ENCODE measurements at regions not wholly inside any gene's neighbourhood (a gene's known extent, or its start where the extent isn't known, plus 50 kb on each side); places are given as distances from the start of the nearest gene placed in this dataset.

DNA sequence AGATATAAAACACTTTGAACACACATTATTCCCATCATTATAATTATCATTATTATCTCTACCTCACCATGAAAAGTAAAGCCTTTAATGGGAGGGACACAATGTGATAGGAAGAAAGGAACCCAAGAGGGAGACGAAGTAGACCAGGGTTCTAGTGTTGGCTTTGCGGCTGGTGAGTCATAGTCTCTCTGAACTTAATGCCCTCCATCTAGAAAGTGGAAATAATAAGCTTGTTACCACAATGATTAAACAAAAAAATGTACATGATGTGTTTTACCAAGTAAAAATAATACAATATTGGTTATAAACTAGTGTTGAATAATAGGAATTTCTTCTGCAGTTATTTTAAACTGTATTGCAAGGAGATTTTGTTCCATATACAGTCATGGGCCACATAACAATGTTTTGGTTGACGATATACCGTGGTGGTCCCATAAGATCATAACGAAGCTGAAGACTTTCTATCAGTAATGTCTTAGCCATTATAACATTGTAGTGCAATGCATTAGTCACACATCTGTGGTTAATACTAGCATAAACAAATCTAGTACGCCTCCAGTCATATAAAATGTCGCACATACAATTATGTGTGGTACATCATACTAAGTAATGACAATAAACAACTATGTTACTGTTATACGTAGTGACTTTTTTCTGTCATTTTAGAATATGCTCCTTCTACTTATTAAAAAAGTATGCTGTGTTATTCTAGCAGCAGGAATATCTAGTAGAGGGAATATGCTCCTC lies 450.6 kb upstream of the SORCS1 start:
- DNase-seq (ENCODE audit: low spot score) = no peak

GRCh38 chr10:107611115-107611514 lies 446.6 kb upstream of the SORCS1 start:
- no peak for DNase-seq (ENCODE audit: low spot score)

GRCh38 chr10:107589081-107589480 lies 424.6 kb upstream of the SORCS1 start:
- no peak for DNase-seq (ENCODE audit: low spot score)

DNA sequence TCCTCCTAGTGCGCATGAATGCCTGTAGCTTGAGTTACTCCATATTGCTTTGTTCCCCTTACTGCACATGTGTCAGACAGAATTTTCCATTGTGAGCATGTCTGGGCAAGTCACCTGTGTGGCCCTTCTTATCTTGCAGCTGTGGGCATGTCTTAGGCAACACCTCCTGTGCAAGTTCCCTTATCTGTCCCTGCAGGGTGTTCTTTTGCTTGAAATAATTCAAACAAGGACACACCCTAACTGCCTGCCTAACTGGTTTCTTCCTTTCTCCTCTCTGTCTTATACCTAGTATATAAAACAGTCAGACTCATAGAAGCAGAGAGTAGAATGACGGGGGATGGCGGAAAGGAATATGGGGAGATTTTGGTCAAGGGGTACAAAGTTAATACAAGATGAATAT lies 421.1 kb upstream of the SORCS1 start:
- DNase-seq (ENCODE audit: low spot score) = no peak

- DNase-seq (ENCODE audit: low spot score) = no peak
These were observed 419.5 kb upstream of the SORCS1 start for GRCh38 chr10:107583974-107584373.

- no peak for DNase-seq (ENCODE audit: low spot score)
These were observed 415.5 kb upstream of the SORCS1 start for GRCh38 chr10:107579970-107580369.

DNA sequence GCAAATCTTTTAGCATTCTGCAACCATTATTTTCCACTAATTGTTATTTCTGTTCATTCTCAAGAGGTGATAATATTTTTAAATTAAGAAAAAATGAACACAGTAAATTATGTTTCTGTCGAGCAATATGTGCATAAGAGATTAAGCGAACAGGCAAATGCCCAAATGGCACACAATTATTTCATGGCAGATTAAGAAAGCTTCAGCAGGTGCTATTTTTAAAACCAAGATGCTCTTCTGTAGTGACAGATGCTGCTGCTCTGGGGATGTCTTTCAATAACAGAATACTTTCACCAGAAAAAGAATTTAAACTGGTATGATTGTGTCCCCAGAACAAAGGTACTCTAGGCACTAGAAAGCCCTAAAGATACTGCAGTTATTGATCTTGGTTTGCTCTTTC lies 412.7 kb upstream of the SORCS1 start:
- DNase-seq (ENCODE audit: low spot score) = no peak

DNA sequence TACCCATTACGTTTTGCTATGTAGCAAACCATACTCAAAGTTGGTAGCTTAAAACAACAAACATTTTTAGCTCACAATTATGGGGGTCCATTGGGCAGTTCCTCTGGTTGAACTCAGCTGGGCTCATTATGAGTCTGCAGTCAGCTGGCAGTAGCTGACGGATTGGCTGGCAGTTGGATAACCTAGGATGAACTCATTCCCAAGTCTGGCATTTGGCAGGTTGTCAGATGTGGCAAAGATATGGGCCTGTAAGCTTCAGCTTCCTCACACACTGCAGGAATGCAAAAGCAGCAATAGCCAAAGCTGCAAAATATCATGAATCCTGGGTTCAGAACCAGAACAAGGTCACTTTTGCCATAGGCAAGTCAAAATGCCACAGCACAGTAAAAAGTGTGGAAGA lies 412.2 kb upstream of the SORCS1 start:
- peak; percentile 45 for DNase-seq (ENCODE audit: low spot score)

- DNase-seq (ENCODE audit: low spot score) = no peak
These were observed 400.5 kb upstream of the SORCS1 start for GRCh38 chr10:107565014-107565413.

DNA sequence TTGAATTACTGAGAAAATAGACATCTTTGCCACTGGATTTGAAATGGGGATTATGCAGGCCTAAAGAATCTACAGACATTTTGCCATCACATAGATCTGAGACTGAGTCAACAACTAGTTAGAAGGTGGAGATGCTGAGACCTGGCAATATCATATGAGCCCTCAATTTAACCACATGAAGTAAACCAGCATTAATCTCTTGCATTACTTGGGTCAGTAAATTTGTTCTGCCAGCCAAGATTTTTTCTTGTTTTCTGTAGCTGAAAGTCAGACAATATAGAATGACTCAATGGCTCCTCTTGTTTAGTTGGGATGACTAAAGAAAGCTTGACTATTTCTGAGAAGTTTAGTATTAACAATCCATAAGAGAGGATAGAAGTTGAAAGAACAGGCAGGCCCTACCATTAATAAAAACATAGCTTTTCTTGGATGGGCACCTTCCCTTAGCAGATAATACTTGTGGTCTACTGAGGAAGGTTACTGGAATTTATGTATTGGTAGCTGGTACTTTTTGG lies 396.7 kb upstream of the SORCS1 start:
- peak; percentile 69 for DNase-seq (ENCODE audit: low spot score)

DNA sequence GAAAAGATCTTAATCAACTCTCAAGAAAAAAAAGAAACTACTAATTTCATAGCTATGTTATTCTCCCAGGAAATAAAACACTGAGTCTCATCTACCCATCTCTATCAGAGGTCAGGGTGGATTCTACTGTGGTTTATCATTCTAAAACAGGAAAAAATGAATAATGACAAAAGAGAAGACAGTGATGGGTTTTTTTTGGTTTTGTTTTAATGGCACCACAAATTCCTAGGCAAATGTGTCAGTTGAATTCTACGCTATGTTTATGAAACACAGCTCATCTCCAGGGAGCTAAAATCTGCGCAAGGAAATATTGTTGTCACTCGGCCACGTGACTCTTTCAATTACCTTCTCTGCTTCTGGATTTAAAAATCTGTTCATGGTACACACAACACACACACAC lies 393.4 kb upstream of the SORCS1 start:
- DNase-seq (ENCODE audit: low spot score) = no peak

GRCh38 chr10:107554333-107554732 lies 389.8 kb upstream of the SORCS1 start:
- DNase-seq (ENCODE audit: low spot score) = no peak

- peak; percentile 73 for DNase-seq (ENCODE audit: low spot score)
These were observed 389.0 kb upstream of the SORCS1 start for GRCh38 chr10:107553470-107553869.

DNA sequence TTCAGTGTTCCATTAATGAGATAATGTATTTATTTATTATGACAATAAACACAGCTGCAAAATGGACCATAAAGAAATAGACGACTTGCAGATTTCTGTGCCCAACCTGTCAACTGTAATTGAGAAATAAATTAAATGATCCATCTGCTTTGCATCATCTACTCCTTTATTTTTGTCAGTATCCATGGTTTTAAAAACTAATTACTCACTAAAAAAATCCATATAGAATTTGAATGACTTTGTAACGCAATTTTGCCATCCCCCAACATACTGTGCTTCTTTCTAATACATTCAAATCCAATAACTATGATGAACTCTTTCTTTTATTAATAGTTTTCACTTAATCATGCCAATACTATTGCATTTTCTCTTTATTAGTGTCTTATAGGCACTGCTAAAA lies 388.5 kb upstream of the SORCS1 start:
- no peak for DNase-seq (ENCODE audit: low spot score)

GRCh38 chr10:107548301-107548700 lies 383.8 kb upstream of the SORCS1 start:
- no peak for DNase-seq (ENCODE audit: low spot score)

DNA sequence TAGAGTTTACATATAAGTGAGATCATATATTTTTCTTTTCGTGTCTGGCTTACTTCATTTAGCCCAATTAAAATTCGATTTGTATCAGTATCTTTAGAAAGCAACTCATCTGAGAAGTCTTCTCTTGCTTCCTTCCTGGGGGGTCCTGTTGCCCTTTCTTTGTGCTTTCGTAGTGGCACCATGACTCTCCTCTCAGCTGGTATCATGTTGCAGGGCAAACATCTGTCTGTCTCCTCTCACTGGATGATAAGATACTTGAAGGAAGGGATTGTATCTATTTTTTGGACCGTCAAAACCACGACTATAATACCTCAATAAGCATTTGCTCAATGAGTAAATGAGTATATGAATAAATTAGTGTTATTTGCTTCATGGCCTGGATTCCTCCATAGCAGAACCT lies 382.5 kb upstream of the SORCS1 start:
- DNase-seq (ENCODE audit: low spot score) = no peak

DNA sequence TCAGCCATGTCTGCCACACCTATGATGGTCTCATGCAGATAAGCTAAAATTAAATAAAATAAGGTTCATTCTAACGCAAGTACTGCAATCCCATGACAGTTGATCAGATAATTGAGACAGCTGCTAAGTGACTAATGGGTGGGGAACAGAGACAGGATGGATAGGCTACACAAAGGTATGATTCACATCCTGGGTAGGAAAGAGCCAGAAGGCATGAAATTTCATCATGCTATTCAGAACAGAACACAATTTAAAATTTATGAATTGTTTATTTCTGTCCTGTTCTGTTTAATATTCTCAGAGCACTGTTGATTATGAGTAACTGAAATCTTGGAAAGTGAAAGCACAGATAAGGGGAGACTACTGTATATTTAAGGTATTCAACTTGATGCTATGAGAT lies 381.8 kb upstream of the SORCS1 start:
- peak; percentile 78 for DNase-seq (ENCODE audit: low spot score)

DNA sequence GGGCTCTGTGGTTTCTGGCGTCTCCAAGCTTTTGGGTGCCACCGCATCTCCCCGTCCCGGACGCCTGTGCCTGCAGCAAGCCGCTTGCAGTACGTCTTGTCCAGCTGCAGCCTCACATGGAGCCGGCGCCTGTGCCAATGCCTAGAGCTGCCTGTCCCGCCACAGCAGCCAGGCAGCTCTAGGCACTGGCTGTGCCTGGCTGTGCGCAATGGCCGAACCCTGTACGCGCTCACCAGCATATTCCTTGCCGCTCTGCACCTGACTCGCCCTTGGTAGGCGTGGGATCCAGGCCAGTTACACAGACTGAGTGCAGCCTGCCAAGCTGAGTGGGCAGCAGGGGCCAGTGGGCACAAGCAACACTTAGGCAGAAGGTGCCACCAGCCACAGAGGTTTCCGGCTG lies 381.2 kb upstream of the SORCS1 start:
- no peak for DNase-seq (ENCODE audit: low spot score)

GRCh38 chr10:107544706-107545520 lies 380.4 kb upstream of the SORCS1 start:
- no peak for DNase-seq (ENCODE audit: low spot score)

- no peak for DNase-seq (ENCODE audit: low spot score)
These were observed 378.1 kb upstream of the SORCS1 start for GRCh38 chr10:107542607-107543006.

DNA sequence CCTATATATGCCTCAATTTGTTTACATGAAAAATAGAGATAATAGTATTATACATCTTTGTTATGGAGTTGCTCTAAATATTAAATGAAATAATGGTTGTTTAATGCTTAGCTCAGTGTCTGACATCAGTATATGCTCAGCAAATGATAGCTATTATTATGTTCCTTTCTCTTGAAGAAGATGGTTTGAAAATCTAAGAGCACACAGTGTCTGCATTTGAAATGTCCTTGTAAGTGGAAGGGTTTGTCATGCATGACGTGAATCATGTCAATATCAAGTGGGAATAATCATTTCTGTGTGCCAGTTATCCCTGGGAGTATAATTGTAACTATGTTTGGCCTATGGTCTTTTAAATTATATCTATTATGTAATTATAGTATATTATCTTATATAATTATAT lies 377.5 kb upstream of the SORCS1 start:
- no peak for DNase-seq (ENCODE audit: low spot score)

- DNase-seq (ENCODE audit: low spot score) = no peak
These were observed 376.5 kb upstream of the SORCS1 start for GRCh38 chr10:107540981-107541380.

DNA sequence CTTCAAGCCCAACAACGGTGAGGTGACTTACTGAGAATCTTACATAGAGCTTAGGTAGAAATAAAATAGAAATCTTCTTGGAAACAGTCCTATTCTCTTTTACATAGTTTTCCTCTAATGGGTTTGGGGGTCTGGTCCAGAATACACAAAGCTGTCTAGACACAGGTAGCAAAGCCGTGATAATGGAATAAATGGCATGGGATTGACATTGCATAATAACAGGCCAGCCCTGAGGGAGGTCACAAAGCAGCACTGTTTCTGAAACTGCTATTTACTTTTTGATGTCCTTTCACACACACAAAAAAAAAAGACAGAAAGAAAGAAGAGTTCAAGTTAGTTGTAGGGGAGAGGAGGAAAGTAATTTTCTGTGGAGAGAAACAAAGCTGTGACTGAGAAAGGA lies 364.8 kb upstream of the SORCS1 start:
- no peak for DNase-seq (ENCODE audit: low spot score)

All from kidney tubule cell (primary cell).